ENCODE measurements at regions not wholly inside any gene's neighbourhood (a gene's known extent, or its start where the extent isn't known, plus 50 kb on each side); places are given as distances from the start of the nearest gene placed in this dataset.

DNA sequence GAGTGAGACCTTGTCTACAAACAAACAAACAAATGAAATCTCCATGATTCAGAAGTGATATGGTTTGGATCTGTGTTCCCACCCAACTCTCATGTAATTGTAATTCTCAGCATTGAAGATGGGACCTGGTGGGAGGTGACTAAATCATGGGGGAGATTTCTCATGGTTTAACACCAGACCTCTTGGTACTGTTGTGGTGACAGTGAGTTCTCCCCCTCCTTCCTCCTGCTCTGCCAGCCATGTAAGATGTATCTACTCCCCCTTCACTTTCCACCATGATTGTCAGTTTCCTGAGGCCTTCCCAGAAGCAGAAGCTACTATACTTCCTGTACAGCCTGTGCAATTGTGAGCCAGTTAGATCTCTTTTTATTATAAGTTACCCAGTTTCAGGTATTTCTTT lies 438.4 kb upstream of the THBS1 start:
- no peak for TF ChIP-seq EZH2phosphoT487 (conservative IDR thresholded peaks at IDR 0.05; ENCODE audit: low read length)
- no peak for TF ChIP-seq CTCF (IDR thresholded peaks at IDR 0.05; ENCODE audit: insufficient read depth, low read length, poor library complexity, severe bottlenecking)

GRCh38 chr15:39143479-39143878 lies 437.4 kb upstream of the THBS1 start:
- no peaks in the 10 kb centered on the region for H3K9me2 ChIP-seq (replicated peaks; ENCODE audit: insufficient read depth, low read length)
- no peak overlapping the region for H3K4me3 ChIP-seq (ENCODE audit: insufficient read depth, low read length, poor library complexity, severe bottlenecking)
- H2AFZ ChIP-seq (ENCODE audit: low read depth, low read length, severe bottlenecking), result no peak overlapping the region
- no peak overlapping the region for H3K9ac ChIP-seq (ENCODE audit: low read length)
- no peaks in the 10 kb centered on the region for H3K9me3 ChIP-seq (ENCODE audit: insufficient read depth, low read length)
- H4K20me1 ChIP-seq (ENCODE audit: low read depth, low read length), result no peaks in the 10 kb centered on the region
- no peaks in the 10 kb centered on the region for H3K27me3 ChIP-seq (ENCODE audit: low read length)
- H3K36me3 ChIP-seq (ENCODE audit: low read length), result no peaks in the 10 kb centered on the region
- H3K27ac ChIP-seq (ENCODE audit: low read depth, low read length), result no peak overlapping the region
- no peak overlapping the region for H3K4me2 ChIP-seq (ENCODE audit: low read depth, low read length, poor library complexity, severe bottlenecking)
- TF ChIP-seq CTCF (IDR thresholded peaks at IDR 0.05; ENCODE audit: insufficient read depth, low read length, poor library complexity, severe bottlenecking), result no peak
- TF ChIP-seq EZH2phosphoT487 (conservative IDR thresholded peaks at IDR 0.05; ENCODE audit: low read length), result no peak
- H3F3A ChIP-seq (ENCODE audit: insufficient read depth), result no peaks in the 10 kb centered on the region
- no peaks in the 10 kb centered on the region for H3K79me2 ChIP-seq (ENCODE audit: insufficient read depth, low read length)

More for the DNA sequence above, 438.4 kb upstream of the THBS1 start:
- Histone ChIP-seq H3K9ac (ENCODE audit: low read length) (no peak overlapping the region), H2AFZ (ENCODE audit: low read depth, low read length, severe bottlenecking) (no peak overlapping the region), H3F3A (ENCODE audit: insufficient read depth) (no peaks in the 10 kb centered on the region), H3K36me3 (ENCODE audit: low read length) (no peaks in the 10 kb centered on the region), H3K79me2 (ENCODE audit: insufficient read depth, low read length) (no peaks in the 10 kb centered on the region), H3K4me3 (ENCODE audit: insufficient read depth, low read length, poor library complexity, severe bottlenecking) (no peak overlapping the region), H3K27ac (ENCODE audit: low read depth, low read length) (no peak overlapping the region), H3K4me2 (ENCODE audit: low read depth, low read length, poor library complexity, severe bottlenecking) (no peak overlapping the region), H3K27me3 (ENCODE audit: low read length) (no peaks in the 10 kb centered on the region), H3K9me2 (replicated peaks; ENCODE audit: insufficient read depth, low read length) (no peaks in the 10 kb centered on the region), H3K9me3 (ENCODE audit: insufficient read depth, low read length) (no peaks in the 10 kb centered on the region), H4K20me1 (ENCODE audit: low read depth, low read length) (no peaks in the 10 kb centered on the region)

- no peaks in the 10 kb centered on the region for H3F3A ChIP-seq (ENCODE audit: insufficient read depth)
- H4K20me1 ChIP-seq (ENCODE audit: low read depth, low read length), result no peaks in the 10 kb centered on the region
- TF ChIP-seq EZH2phosphoT487 (conservative IDR thresholded peaks at IDR 0.05; ENCODE audit: low read length) (no peak), CTCF (IDR thresholded peaks at IDR 0.05; ENCODE audit: insufficient read depth, low read length, poor library complexity, severe bottlenecking) (no peak)
- H2AFZ ChIP-seq (ENCODE audit: low read depth, low read length, severe bottlenecking), result no peak overlapping the region
- no peak overlapping the region for H3K4me2 ChIP-seq (ENCODE audit: low read depth, low read length, poor library complexity, severe bottlenecking)
- no peaks in the 10 kb centered on the region for H3K27me3 ChIP-seq (ENCODE audit: low read length)
- no peaks in the 10 kb centered on the region for H3K79me2 ChIP-seq (ENCODE audit: insufficient read depth, low read length)
- H3K27ac ChIP-seq (ENCODE audit: low read depth, low read length), result no peak overlapping the region
- no peaks in the 10 kb centered on the region for H3K36me3 ChIP-seq (ENCODE audit: low read length)
- H3K9ac ChIP-seq (ENCODE audit: low read length), result no peak overlapping the region
- no peak overlapping the region for H3K4me3 ChIP-seq (ENCODE audit: insufficient read depth, low read length, poor library complexity, severe bottlenecking)
- no peaks in the 10 kb centered on the region for H3K9me2 ChIP-seq (replicated peaks; ENCODE audit: insufficient read depth, low read length)
- no peaks in the 10 kb centered on the region for H3K9me3 ChIP-seq (ENCODE audit: insufficient read depth, low read length)
Observed at GRCh38 chr15:39144051-39144450, 436.8 kb upstream of the THBS1 start.

Measured in SU-DHL-6 (cell line).